Endothelial cell of umbilical vein (primary cell): ENCODE measurements at regions not wholly inside any gene's neighbourhood (a gene's known extent, or its start where the extent isn't known, plus 50 kb on each side); places are given as distances from the start of the nearest gene placed in this dataset.

Source experiments
- CTCF ChIP-seq, 2 donors: IDR thresholded peaks; 1 replicate in 1 of 2; 2 replicates in 1 of 2; pipeline ENCODE4 v1.5.1; 2011; ENCODE audit warnings: low read length in 2 of 2, mild to moderate bottlenecking in 2 of 2, moderate library complexity in 2 of 2, control low read depth in 1 of 2, inconsistent platforms in 1 of 2, low read depth in 1 of 2; ENCODE audit not compliant: insufficient read depth in 1 of 2; ENCODE audit errors: extremely low read depth in 1 of 2
- EZH2 ChIP-seq: IDR thresholded peaks from 2 replicates; pipeline ENCODE4 v1.6.1; 2012; ENCODE audit warnings: borderline replicate concordance, low read depth, mild to moderate bottlenecking, moderate library complexity, low read length, inconsistent platforms; ENCODE audit not compliant: severe bottlenecking
- FOS ChIP-seq: IDR thresholded peaks from 2 replicates; pipeline ENCODE4 v1.6.1; 2011; ENCODE audit warnings: mild to moderate bottlenecking, low read length, moderate library complexity, borderline replicate concordance; ENCODE audit not compliant: insufficient read depth
- GATA2 ChIP-seq: IDR thresholded peaks from 2 replicates; pipeline ENCODE4 v1.7.0; 2011; ENCODE audit warnings: low read depth, mild to moderate bottlenecking, moderate library complexity, mixed read lengths, low read length; ENCODE audit not compliant: insufficient read length, insufficient read depth
- MYC ChIP-seq: IDR thresholded peaks from one replicate; pipeline ENCODE4 v1.6.1; 2011; ENCODE audit warnings: mild to moderate bottlenecking, low read depth, low read length
- POLR2A ChIP-seq: IDR thresholded peaks from 2 replicates; pipeline ENCODE4 v1.6.1; 2012; ENCODE audit warnings: low read depth, mild to moderate bottlenecking, control low read depth, low read length
- POLR2AphosphoS5 ChIP-seq: IDR thresholded peaks from 2 replicates; pipeline ENCODE4 v1.6.1; 2012; ENCODE audit warnings: low read depth, mild to moderate bottlenecking, control low read depth, low read length, moderate library complexity; ENCODE audit not compliant: insufficient read depth
- TF ChIP-seq, protein P1 (sequence below): IDR thresholded peaks from 2 replicates; pipeline ENCODE4 v1.6.1; 2011; ENCODE audit not compliant: insufficient read depth, insufficient read length

DNA sequence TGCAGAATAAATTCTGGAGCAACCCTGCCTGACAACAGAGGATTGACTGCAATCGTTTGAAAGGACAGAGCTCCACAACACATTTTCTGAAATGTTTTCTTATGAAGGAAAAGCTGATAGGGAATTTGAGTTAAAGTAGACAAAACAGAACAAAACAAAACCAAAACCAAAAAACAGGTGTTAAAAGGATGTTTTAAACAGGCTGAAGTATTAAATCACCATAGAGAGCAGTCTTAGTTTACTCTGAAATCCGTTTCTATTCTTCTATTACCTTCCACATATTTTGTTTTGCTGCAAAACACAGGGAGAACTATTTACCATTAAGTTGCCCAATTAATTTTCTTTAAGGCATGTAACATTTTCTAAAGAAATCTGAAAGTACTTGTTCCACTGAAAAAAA, 93.4 kb upstream of the MLIP start:
- TF ChIP-seq POLR2A: no peak
- TF ChIP-seq CTCF (IDR thresholded peaks at IDR 0.05; ENCODE audit: extremely low read depth in 1 of 2, insufficient read depth in 1 of 2, low read depth in 1 of 2, low read length in 2 of 2): no peak
- no peak for TF ChIP-seq FOS
- no peak for TF ChIP-seq EZH2
- TF ChIP-seq MYC: no peak
- TF ChIP-seq, protein P1, sequence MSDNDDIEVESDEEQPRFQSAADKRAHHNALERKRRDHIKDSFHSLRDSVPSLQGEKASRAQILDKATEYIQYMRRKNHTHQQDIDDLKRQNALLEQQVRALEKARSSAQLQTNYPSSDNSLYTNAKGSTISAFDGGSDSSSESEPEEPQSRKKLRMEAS: no peak
- no peak for TF ChIP-seq POLR2AphosphoS5
- TF ChIP-seq GATA2: no peak
